NCI-H2196 treated with DMSO at 0.1 percent for 48 hours (cell line): ENCODE measurements at regions not wholly inside any gene's neighbourhood (a gene's known extent, or its start where the extent isn't known, plus 50 kb on each side); places are given as distances from the start of the nearest gene placed in this dataset.

Source experiments
- DNase-seq: peaks from one replicate; lab custom pipeline; 2025; ENCODE audit not compliant: unreplicated experiment; lab: John Stamatoyannopoulos, UW

- no peak for DNase-seq
Observed at GRCh38 chr1:199383793-199384192, 643.7 kb upstream of the NR5A2 start.

DNA sequence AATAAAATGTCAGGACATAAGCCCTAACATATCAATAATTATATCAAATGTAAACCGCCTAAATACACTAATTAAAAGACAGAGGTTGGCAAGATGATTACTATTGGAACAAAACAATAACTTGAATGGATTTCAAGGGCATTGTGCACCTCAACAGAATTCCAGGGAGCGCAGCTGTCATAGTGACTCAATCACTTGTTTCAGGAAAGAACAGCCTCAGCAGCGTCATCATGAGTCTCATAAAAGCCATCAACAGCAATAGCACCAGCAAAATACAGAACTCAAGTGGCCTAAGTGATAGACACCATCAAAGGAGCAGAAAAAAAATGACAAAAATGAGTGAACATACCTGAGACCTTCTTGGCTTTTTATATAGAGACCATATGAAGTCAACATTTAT lies 632.7 kb upstream of the NR5A2 start:
- DNase-seq, result no peak

DNA sequence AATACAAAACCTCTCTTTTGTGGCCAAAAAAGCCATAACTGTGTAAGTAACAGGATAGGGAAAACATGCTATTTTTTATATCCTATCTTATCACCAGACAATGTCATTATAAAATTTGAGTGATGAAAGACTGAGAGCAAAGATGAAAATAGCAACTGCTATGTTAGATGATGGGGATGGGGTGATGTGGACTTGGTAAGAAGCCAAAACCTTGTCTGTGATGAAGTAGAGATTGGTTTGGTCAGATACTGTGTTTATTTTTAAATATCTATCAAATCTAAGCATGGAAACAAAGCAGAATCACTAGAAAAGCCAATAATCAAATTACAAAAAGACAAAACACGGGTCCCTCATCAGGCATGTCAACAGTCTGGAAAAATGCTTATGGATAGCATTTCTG lies 631.1 kb upstream of the NR5A2 start:
- no peak for DNase-seq

- DNase-seq, result no peak
Observed at GRCh38 chr1:199399996-199400724, 627.4 kb upstream of the NR5A2 start.

DNA sequence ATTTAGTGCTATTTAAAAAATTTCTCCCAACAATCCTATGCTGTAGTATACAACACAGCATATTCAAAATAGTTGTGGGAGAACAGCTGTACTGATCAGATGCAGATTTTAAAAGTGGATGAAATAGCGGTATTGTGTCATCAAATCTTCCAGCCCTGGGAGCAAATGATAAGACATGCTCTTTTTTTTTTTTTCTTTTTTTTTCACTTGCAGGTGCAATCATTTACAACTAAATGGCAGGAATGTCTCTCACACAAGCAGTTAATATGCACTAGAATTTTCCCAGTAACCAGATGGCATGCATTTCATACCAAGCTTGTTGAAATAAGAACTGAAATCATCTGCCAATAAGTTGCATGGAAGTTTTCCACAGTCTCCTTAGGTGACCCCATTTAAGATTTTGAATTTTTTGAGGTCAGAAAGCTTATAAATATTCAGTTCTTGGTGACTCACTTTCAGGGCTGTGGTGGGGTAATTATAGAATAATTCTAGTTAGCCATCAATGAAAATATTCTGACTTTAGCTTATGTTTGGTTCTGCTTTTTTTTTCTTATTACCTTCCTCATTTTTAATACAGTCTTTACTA lies 623.9 kb upstream of the NR5A2 start:
- DNase-seq, result no peak

- DNase-seq, result no peak
Observed at GRCh38 chr1:199404191-199404590, 623.3 kb upstream of the NR5A2 start.

GRCh38 chr1:199404976-199405375 lies 622.5 kb upstream of the NR5A2 start:
- DNase-seq, result no peak

- no peak for DNase-seq
Observed at GRCh38 chr1:199405634-199406196, 621.8 kb upstream of the NR5A2 start.

- no peak for DNase-seq
Observed at GRCh38 chr1:199410462-199410861, 617.0 kb upstream of the NR5A2 start.

DNA sequence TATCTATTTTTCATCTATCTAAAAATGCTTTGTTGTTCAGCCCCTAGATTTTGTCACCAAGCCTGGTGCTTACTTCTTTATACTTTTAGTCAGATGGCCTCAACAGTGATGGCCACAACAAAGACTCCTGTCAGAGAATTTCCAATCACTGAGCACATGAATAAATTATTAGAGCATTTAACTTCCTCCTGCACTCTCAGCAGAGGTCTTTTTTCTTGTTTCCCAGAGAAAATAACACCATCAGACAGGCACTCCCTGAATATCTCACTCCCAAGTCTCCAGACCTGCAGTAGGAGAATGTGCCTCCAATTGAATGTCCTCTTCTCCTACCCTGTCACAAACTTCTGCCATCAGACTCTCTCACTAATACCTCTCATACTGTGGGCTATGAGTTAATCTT lies 616.0 kb upstream of the NR5A2 start:
- no peak for DNase-seq

DNA sequence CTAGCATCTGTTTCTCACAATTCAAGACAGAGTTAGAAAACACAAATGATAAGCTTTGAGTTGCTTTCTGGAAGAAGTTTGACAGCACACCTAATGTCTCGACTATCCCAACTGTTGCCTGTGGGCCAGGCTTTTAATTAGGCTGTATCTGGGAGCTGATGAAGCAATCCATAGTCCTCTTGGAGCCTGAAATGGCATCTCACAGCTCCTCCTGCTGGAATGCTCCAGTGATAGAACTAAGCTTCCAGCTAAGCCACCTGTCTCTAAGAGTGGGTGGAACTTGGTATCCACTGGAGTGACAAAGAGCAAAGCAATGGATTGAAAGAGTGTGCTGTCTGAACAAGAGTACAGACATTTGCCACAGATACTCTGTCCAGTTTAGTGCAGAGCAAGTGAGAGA lies 605.3 kb upstream of the NR5A2 start:
- no peak for DNase-seq

DNA sequence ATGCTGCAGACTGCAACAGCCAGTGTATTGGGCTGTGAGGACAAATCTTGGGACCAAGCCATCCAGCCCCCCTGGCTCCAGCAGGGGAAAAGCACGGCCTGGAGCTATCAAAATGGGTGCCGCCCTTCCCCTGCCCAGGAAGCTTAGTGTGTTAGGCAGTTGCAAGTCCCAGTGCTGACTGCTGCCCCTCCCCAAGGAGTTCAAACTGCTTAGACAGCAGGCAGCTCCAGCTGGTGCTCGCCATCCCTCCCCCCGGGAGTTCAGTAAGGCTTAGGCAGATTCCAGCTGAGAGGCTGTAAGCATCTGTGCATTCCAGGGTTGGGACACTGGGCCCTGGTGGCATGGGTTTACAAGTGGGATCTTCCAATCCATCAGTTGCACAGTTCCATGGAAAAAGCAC lies 579.6 kb upstream of the NR5A2 start:
- DNase-seq, result no peak

GRCh38 chr1:199448646-199449045 lies 578.9 kb upstream of the NR5A2 start:
- no peak for DNase-seq

GRCh38 chr1:199449221-199449620 lies 578.3 kb upstream of the NR5A2 start:
- DNase-seq, result no peak

DNA sequence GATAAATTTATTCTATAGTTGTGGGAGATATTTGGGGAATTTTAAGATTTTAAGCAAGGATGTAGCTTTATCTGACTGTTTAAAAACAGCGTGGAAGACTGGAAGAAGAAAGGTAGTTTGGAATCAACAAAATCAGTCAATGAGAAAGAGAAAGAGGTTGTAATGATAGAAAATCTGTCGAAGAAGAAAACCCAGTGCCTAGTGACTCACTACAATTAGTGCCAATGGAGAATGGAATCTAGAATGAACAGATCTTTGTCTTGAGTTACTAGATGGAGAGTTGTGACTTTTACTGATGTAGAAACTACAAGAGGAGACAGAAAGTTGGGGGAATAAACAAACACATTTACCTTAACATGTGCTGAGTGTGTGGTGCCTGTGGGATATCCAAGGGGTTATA lies 577.8 kb upstream of the NR5A2 start:
- DNase-seq, result no peak

DNA sequence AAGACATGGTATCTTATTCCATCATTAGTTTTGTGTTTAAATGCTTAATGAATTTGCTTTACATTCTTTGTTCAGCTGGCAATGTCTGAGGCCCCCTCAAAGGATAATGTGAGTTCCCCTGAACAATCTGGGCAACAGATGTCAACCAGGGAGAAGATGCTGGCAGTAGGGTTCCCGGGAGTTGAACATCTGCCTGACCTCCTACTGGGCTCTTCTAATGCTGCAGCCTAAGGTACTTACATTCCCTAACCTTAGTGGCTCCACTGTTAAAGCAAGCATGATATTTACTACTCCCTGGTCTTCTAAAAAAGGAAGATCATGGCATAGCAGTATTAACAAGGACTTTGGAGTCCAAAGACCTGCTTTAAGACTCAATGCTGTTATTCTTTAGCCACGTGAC lies 574.9 kb upstream of the NR5A2 start:
- no peak for DNase-seq

- DNase-seq, result no peak
Observed at GRCh38 chr1:199453723-199454122, 573.8 kb upstream of the NR5A2 start.

DNA sequence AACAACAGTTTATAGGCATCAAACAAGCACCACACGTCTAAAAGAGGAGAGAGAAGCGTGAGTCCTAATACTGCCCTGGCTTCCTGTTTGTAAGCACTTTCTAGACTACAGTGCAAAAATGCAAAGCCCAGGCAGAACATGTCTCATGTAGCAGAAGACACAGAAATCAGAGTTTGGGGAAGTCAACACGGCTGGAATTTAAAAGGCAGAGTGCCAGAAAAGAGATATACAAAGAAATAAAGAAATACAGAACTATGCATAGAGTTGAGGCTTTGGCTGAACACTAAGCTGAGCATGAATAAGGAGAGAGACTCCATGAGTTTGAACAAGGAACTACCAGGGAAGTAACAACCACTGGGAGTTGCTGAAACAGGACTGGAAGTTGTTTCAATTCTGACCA lies 566.6 kb upstream of the NR5A2 start:
- no peak for DNase-seq

- DNase-seq, result no peak
Observed at GRCh38 chr1:199463521-199464127, 563.9 kb upstream of the NR5A2 start.

- DNase-seq, result no peak
Observed at GRCh38 chr1:199466961-199467360, 560.5 kb upstream of the NR5A2 start.

DNA sequence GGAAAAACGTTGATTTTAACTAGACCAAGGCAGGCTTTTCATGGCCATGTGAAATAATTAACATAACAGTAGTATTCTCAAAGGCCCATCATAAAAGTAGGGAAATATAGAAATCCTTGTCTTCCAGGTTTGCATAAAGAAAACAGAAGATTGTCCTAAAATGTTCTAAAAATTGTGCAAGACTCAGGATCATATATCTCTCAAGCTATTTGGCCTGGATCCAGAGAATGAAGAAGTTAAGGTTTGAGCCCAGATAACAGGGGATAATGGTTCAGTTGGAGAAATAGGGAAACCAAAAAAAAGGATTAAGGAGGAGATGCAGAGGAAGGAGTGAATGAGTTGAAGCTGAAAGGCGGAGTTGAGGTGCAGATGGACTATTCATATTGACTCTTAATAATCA lies 555.5 kb upstream of the NR5A2 start:
- no peak for DNase-seq

- no peak for DNase-seq
Observed at GRCh38 chr1:199472978-199473377, 554.5 kb upstream of the NR5A2 start.
